AG04449 (cell line): ENCODE measurements at regions not wholly inside any gene's neighbourhood (a gene's known extent, or its start where the extent isn't known, plus 50 kb on each side); places are given as distances from the start of the nearest gene placed in this dataset.

Source experiments
- CTCF ChIA-PET: fragments of 350-600 bp; formaldehyde crosslinking; extraction: SDS; loops from one replicate; lab custom pipeline; 2021; ENCODE audit warnings: antibody characterized with exemption; lab: Yijun Ruan, JAX
- POLR2A ChIA-PET: fragments of 400-600, 350-600 bp; formaldehyde crosslinking; extraction: SDS; loops from one replicate; lab custom pipeline; 2020; ENCODE audit warnings: antibody characterized with exemption, inconsistent platforms; lab: Yijun Ruan, JAX
- DNase-seq: peaks from one replicate; pipeline ENCODE4 v3.0.0-alpha.2; 2010; ENCODE audit warnings: low read depth, low spot score
- H3K4me3 ChIP-seq: 2 replicates; pipeline ENCODE4 v1.5.1; 2011; ENCODE audit warnings: low read depth, mild to moderate bottlenecking, control low read depth, low read length
- CTCF ChIP-seq: IDR thresholded peaks from one replicate; pipeline ENCODE4 v1.5.1; 2011; ENCODE audit warnings: mild to moderate bottlenecking, moderate library complexity, low read length, control low read depth, inconsistent platforms; ENCODE audit not compliant: insufficient read depth; ENCODE audit errors: missing control alignments

DNA sequence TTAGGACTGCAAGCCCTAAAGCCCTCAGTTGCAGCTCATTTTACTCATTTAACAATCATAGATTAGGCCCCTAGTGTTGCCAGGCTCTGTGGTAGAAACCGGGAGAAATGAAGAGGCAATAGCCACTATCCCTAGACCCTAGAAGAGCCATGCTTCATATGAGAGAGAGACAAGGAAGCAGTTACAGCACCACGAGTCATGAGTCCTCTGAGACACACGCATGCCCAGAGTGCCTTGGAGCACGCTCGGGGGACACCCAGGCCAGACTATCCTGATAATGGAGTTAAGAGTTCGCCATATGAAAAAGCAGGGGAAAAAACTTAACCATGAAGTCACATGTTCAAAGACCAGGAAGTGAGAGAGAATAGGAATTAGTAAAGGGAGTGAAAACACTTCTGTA, 321.5 kb upstream of the PKDCC start:
- H3K4me3 ChIP-seq: no peak overlapping the region
- TF ChIP-seq CTCF: no peak
- ChIA-PET POLR2A (no interaction called here), CTCF (no interaction called here)
- DNase-seq: no peak

DNA sequence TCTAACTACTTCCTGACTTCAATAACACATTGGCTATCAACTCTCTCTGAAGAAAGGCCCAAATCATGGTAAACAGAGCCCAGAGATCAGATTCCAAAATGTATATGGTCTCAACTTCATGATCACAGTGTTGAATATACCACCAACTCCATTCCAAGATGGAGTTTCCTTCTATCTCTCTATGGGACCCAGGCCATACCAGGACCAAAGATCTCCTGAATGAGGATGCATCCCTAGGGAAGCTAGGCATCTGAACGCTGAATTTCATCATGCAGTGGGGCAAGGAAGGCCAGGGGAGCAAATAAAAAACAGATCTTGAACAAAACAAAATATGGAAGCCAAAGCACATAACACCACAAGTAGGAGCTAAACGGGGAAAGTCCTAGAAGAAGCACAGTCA, 320.7 kb upstream of the PKDCC start:
- CTCF ChIA-PET: no interaction called here
- POLR2A ChIA-PET: no interaction called here
- TF ChIP-seq CTCF: no peak
- DNase-seq: no peak
- no peak overlapping the region for H3K4me3 ChIP-seq

- no peak for DNase-seq
- ChIA-PET POLR2A (no interaction called here), CTCF (no interaction called here)
- no peak for TF ChIP-seq CTCF
- H3K4me3 ChIP-seq: no peak overlapping the region
Measured at GRCh38 chr2:41727711-41728110, 320.1 kb upstream of the PKDCC start.

- no peak for TF ChIP-seq CTCF
- CTCF ChIA-PET: no interaction called here
- no peak overlapping the region for H3K4me3 ChIP-seq
- POLR2A ChIA-PET: no interaction called here
- no peak for DNase-seq
Measured at GRCh38 chr2:41728788-41729338, 319.0 kb upstream of the PKDCC start.

GRCh38 chr2:41729800-41730364, 317.9 kb upstream of the PKDCC start:
- no peak for TF ChIP-seq CTCF
- no peak for DNase-seq
- ChIA-PET POLR2A (no interaction called here), CTCF (no interaction called here)
- no peak overlapping the region for H3K4me3 ChIP-seq

- no peak for DNase-seq
- ChIA-PET CTCF (no interaction called here), POLR2A (no interaction called here)
- no peak for TF ChIP-seq CTCF
- H3K4me3 ChIP-seq: no peak overlapping the region
Measured at GRCh38 chr2:41735006-41735405, 312.8 kb upstream of the PKDCC start.
